NCI-H1105 treated with DMSO at 0.1 percent for 48 hours (cell line): ENCODE measurements at regions not wholly inside any gene's neighbourhood (a gene's known extent, or its start where the extent isn't known, plus 50 kb on each side); places are given as distances from the start of the nearest gene placed in this dataset.
"Not testable (repeated sequence)": the region's sequence is repeated elsewhere in the genome, so short reads cannot be mapped to it uniquely, and the experiment has no call there.

Experiments used
- DNase-seq: peaks from one replicate; lab custom pipeline; 2025; lab: John Stamatoyannopoulos, UW

GRCh38 chr12:9449657-9450126 lies 158.0 kb downstream of the KLRB1 start:
- not testable (repeated sequence) for DNase-seq

- no peak for DNase-seq
Observed at GRCh38 chr12:9449181-9449580, 158.5 kb downstream of the KLRB1 start.

GRCh38 chr12:9448648-9449047 lies 159.1 kb downstream of the KLRB1 start:
- peak; percentile 43 for DNase-seq

- peak; percentile 90 for DNase-seq
Observed at GRCh38 chr12:9447791-9448614, 159.7 kb downstream of the KLRB1 start.

- DNase-seq, result not testable (repeated sequence)
Observed at GRCh38 chr12:9446883-9447761, 160.6 kb downstream of the KLRB1 start.

- DNase-seq, result not testable (repeated sequence)
Observed at GRCh38 chr12:9440428-9440827, 167.3 kb downstream of the KLRB1 start.

GRCh38 chr12:9435682-9436081 lies 172.0 kb downstream of the KLRB1 start:
- DNase-seq, result not testable (repeated sequence)

- not testable (repeated sequence) for DNase-seq
Observed at GRCh38 chr12:9430385-9430784, 177.3 kb downstream of the KLRB1 start.

GRCh38 chr12:9428856-9429255 lies 178.9 kb downstream of the KLRB1 start:
- DNase-seq, result not testable (repeated sequence)

- DNase-seq, result not testable (repeated sequence)
Observed at GRCh38 chr12:9425429-9425828, 182.3 kb downstream of the KLRB1 start.

GRCh38 chr12:9424175-9424740 lies 183.5 kb downstream of the KLRB1 start:
- not testable (repeated sequence) for DNase-seq

GRCh38 chr12:9422689-9423088 lies 185.0 kb downstream of the KLRB1 start:
- not testable (repeated sequence) for DNase-seq

- not testable (repeated sequence) for DNase-seq
Observed at GRCh38 chr12:9421520-9422086, 186.1 kb downstream of the KLRB1 start.

- DNase-seq, result not testable (repeated sequence)
Observed at GRCh38 chr12:9420817-9421519, 186.7 kb downstream of the KLRB1 start.

- DNase-seq, result not testable (repeated sequence)
Observed at GRCh38 chr12:9418669-9419041, 189.1 kb downstream of the KLRB1 start.

- not testable (repeated sequence) for DNase-seq
Observed at GRCh38 chr12:9417947-9418668, 189.6 kb downstream of the KLRB1 start.

GRCh38 chr12:9417341-9417740 lies 190.4 kb downstream of the KLRB1 start:
- not testable (repeated sequence) for DNase-seq

GRCh38 chr12:9416346-9416745 lies 191.4 kb downstream of the KLRB1 start:
- not testable (repeated sequence) for DNase-seq

GRCh38 chr12:9415898-9416297 lies 191.8 kb downstream of the KLRB1 start:
- DNase-seq, result not testable (repeated sequence)

- not testable (repeated sequence) for DNase-seq
Observed at GRCh38 chr12:9413862-9414261, 193.9 kb downstream of the KLRB1 start.

- peak; percentile 62 for DNase-seq
Observed at GRCh38 chr12:9412459-9412858, 195.3 kb downstream of the KLRB1 start.
